GM12878 (cell line): ENCODE measurements at regions not wholly inside any gene's neighbourhood (a gene's known extent, or its start where the extent isn't known, plus 50 kb on each side); places are given as distances from the start of the nearest gene placed in this dataset.

Source experiments
- BRCA1 ChIP-seq: IDR thresholded peaks from 2 replicates; pipeline ENCODE4 v1.6.1; 2011; ENCODE audit warnings: low read depth, low read length, improper control_type of control experiment
- CREB1 ChIP-seq: IDR thresholded peaks from 2 replicates; pipeline ENCODE4 v1.6.1; 2012; ENCODE audit warnings: low read depth, mild to moderate bottlenecking, inconsistent platforms
- ESRRA ChIP-seq: IDR thresholded peaks from 2 replicates; pipeline ENCODE4 v1.6.1; 2012; ENCODE audit warnings: mild to moderate bottlenecking, low read length, improper control_type of control experiment
- EZH2 ChIP-seq: IDR thresholded peaks from 2 replicates; pipeline ENCODE4 v1.6.1; 2012; ENCODE audit warnings: low read depth, mild to moderate bottlenecking, control low read depth, inconsistent platforms, low read length, borderline replicate concordance; ENCODE audit not compliant: control insufficient read depth
- GABPA ChIP-seq: IDR thresholded peaks from 2 replicates; pipeline ENCODE4 v1.6.1; 2014; ENCODE audit warnings: antibody characterized with exemption, low read depth, mild to moderate bottlenecking, inconsistent platforms
- MTA2 ChIP-seq: fragments of 450-650 bp; IDR thresholded peaks from 2 replicates; pipeline ENCODE4 v1.6.1; 2016; ENCODE audit warnings: low read depth, mild to moderate bottlenecking, moderate library complexity
- MYC ChIP-seq: IDR thresholded peaks from 2 replicates; pipeline ENCODE4 v1.6.1; 2011; ENCODE audit warnings: mild to moderate bottlenecking, low read length, moderate library complexity, inconsistent platforms; ENCODE audit not compliant: insufficient read depth, insufficient replicate concordance, insufficient read length, severe bottlenecking
- PML ChIP-seq: IDR thresholded peaks from 2 replicates; pipeline ENCODE4 v1.6.1; 2012; ENCODE audit warnings: low read length, inconsistent platforms
- POLR2A ChIP-seq: IDR thresholded peaks from 2 replicates; pipeline ENCODE4 v1.6.1; 2011; ENCODE audit warnings: low read depth, mild to moderate bottlenecking, low read length
- POU2F2 ChIP-seq: IDR thresholded peaks from 3 replicates; pipeline ENCODE4 v1.6.1; 2011; ENCODE audit warnings: low read depth, mild to moderate bottlenecking, low read length, borderline replicate concordance
- SMAD5 ChIP-seq: IDR thresholded peaks from 2 replicates; pipeline ENCODE4 v1.6.1; 2016; ENCODE audit warnings: antibody characterized with exemption, low read depth
- ZNF622 ChIP-seq: fragments of 450-650 bp; IDR thresholded peaks from 2 replicates; pipeline ENCODE4 v1.6.1; 2017; ENCODE audit warnings: mild to moderate bottlenecking, inconsistent platforms
- TF ChIP-seq, protein P1 (sequence below), 3 experiments: IDR thresholded peaks in 2 of 3; conservative IDR thresholded peaks in 1 of 3; 2 replicates each; pipeline ENCODE4 v1.5.1; 2011; ENCODE audit warnings: low read depth in 3 of 3, low read length in 3 of 3, mild to moderate bottlenecking in 3 of 3, control low read depth in 2 of 3, moderate library complexity in 2 of 3, inconsistent platforms in 1 of 3, mixed read lengths in 1 of 3; ENCODE audit not compliant: control insufficient read depth in 2 of 3, insufficient read depth in 1 of 3; ENCODE audit errors: extremely low read depth in 1 of 3
- TF ChIP-seq, protein P2 (sequence below): IDR thresholded peaks from 2 replicates; pipeline ENCODE4 v1.6.1; 2012; ENCODE audit warnings: low read depth, low read length, improper control_type of control experiment

DNA sequence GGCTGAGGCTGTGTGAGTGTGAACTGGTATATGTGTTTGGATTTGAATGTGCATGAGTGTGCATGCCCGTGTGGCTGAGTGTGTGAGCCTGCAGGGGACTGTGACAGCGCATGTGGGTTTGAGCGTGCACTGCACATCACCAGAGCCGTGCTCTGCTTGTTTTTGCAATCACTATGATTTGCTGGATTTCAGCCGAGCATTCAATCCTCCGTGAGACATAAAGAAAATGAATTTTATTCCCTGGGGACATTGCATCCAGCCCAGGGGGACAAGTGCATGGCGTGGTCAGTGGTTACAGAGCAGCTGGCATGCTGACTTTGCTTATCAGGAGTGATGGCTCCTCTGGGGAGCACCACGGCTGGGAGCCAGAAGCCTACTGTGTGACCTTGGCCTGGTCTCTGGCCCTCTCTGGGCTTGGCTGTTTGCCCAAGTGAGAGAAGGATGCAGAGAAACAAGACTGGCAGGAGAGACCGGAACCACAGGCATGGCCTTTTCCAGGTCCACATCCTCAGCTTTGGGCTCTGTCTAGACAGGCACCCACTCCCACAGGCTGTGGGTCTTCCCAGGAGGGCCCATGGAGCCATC, 160.2 kb upstream of the UNC5B start:
- TF ChIP-seq, protein P1, sequence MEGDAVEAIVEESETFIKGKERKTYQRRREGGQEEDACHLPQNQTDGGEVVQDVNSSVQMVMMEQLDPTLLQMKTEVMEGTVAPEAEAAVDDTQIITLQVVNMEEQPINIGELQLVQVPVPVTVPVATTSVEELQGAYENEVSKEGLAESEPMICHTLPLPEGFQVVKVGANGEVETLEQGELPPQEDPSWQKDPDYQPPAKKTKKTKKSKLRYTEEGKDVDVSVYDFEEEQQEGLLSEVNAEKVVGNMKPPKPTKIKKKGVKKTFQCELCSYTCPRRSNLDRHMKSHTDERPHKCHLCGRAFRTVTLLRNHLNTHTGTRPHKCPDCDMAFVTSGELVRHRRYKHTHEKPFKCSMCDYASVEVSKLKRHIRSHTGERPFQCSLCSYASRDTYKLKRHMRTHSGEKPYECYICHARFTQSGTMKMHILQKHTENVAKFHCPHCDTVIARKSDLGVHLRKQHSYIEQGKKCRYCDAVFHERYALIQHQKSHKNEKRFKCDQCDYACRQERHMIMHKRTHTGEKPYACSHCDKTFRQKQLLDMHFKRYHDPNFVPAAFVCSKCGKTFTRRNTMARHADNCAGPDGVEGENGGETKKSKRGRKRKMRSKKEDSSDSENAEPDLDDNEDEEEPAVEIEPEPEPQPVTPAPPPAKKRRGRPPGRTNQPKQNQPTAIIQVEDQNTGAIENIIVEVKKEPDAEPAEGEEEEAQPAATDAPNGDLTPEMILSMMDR (IDR thresholded peaks at IDR 0.05 in 2 of 3, conservative IDR thresholded peaks at IDR 0.05 in 1 of 3; ENCODE audit: control insufficient read depth in 2 of 3, extremely low read depth in 1 of 3, insufficient read depth in 1 of 3, low read depth in 3 of 3, low read length in 3 of 3) = no peak
- TF ChIP-seq ESRRA (no peak), POLR2A (no peak), CREB1 (no peak), EZH2 (no peak), MYC (no peak), ZNF622 (no peak), GABPA (no peak), MTA2 (no peak), SMAD5 (no peak), BRCA1 (no peak), PML (no peak), POU2F2 (no peak)
- TF ChIP-seq, protein P2, sequence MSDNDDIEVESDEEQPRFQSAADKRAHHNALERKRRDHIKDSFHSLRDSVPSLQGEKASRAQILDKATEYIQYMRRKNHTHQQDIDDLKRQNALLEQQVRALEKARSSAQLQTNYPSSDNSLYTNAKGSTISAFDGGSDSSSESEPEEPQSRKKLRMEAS = no peak
